GM18499 (cell line): ENCODE measurements at regions not wholly inside any gene's neighbourhood (a gene's known extent, or its start where the extent isn't known, plus 50 kb on each side); places are given as distances from the start of the nearest gene placed in this dataset.
"Not testable (repeated sequence)": the region's sequence is repeated elsewhere in the genome, so short reads cannot be mapped to it uniquely, and the experiment has no call there.

ENCODE experiments used
- ATAC-seq: cut with Tn5 transposase; IDR thresholded peaks from one replicate; pipeline ENCODE4 v1.9.1; 2021; ENCODE audit warnings: moderate number of reproducible peaks; ENCODE audit not compliant: insufficient read depth, unreplicated experiment

DNA sequence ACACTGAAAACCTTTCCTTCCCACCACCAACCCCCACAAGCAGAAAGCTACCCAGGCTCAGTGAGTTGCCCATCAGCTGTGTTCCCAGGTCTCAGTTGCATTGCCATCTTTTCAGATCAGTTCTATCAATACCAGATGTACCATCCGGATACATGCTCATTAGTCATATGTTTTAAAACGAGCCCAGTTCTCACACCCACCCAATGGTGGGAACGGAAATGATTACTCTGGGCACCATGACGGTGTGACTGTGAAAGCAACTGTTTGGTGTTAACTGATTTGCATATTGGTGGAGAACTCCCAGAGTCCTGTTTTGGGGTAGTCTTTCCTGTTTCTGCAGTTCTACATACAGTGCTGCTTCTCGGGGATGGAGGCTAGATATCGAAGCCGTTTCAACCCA, 212.3 kb downstream of the TRIM36 start:
- peak; percentile 80 for ATAC-seq

- peak; percentile 50 for ATAC-seq
These were observed 216.1 kb downstream of the TRIM36 start for GRCh38 chr5:114953565-114953964.

DNA sequence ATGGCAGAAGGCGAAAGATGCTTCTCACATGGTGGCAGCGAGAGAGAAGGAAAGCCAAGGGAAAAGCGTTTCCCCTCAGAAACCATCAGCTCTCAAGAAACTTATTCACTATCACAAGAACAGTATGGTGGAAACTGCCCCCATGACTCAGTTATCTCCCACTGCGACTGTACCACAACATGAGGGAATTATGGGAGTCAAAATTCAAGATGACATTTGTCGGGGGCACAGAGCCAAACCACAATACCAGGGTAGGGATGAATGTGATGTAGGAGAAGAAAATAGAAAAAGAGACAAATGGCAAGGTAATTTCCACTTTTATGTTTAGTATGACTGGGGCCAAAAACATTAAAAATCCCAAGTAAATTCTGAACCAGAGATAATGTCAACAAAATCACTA, 216.8 kb downstream of the TRIM36 start:
- ATAC-seq = no peak

DNA sequence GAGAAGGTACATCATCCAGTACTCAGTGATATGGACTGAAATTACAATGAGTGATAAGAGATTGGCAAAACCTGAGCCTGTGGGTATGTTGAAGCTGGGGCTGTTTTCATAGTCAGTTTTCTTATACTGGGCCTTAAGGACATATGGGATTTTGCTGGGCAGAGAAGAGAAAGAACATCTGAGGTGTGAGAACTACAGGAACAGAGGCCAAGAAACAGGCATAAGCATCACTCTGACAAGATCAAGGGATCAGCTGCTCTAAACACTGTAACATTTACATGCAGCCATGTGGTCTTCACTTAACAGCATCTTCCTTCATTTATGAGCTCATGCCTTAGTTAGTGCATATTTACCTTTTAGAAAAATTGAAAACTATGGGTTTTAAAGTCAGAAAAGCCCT, 220.0 kb downstream of the TRIM36 start:
- no peak for ATAC-seq

GRCh38 chr5:114948986-114949621, 220.6 kb downstream of the TRIM36 start:
- ATAC-seq = no peak

DNA sequence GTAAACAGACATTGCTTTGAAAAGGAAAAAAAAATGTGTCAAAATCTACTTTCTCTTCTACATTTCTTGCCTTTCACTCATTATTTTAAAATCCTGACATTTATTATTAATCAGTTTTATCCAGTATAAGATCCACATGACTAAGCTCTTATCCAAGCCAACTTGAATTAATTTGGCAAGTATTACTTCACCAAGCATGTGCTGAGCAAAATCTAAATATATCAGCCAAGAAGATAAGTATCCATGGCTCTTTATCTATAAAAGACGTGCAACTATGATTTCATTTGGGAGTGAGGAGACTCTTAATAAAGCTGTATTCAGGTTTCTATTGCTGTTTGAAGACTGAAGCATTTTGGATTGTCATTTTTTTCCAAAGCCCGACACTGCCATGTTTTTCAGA, 221.3 kb downstream of the TRIM36 start:
- ATAC-seq = no peak

DNA sequence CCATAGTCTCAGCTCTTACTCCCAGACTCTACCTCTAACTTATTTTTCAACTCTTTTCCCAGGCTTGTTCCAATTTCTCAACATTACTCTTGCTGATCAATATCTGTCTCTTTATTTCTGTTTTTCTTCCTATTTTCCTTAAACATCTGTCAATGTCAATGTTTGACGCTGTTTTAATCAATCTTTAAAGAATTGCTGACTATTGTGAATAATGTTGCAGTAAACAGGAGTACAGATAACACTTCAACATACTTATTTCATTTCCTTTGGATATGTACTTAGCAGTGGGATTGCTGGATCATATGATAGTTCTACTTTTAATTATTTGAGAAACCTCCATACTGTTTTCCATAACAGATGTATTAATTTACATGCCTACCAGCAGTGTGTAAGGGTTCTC, 229.0 kb downstream of the TRIM36 start:
- no peak for ATAC-seq

GRCh38 chr5:114935490-114935889, 234.2 kb downstream of the TRIM36 start:
- ATAC-seq = no peak

DNA sequence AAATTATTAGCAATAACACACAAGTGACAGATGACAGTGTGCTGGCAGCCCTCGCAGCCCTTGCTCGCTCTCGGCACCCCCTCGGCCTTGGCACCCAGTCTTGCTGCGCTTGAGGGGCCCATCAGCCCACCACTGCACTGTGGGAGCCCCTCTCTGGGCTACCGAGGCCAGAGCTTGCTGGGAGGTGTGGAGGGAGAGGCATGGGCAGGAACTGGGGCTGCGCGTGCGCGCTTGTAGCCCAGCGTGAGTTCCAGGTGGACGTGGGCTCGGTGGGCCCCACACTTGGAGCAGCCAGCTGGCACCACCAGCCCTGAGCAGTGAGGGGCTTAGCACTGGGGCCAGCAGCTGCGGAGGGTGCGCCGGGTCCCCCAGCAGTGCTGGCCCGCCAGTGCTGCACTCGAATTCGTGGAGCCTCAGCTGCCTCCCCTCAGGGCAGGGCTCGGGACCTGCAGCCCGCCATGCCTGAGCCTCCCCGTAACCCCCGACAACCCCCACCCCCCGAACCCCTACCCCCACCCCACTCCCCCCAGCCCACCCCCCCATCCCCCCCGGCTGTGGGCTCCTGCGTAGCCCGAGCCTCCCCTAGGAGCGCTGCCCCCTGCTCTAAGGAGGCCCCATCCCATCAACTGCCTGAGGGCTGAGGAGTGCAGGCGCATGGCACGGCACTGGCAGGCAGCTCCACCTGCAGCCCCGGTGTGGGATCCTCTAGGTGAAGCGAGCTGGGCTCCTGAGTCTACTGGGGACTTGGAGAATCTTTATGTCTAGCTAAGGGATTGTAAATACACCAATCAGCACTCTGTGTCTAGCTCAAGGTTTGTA, 240.9 kb downstream of the TRIM36 start:
- ATAC-seq = no peak

DNA sequence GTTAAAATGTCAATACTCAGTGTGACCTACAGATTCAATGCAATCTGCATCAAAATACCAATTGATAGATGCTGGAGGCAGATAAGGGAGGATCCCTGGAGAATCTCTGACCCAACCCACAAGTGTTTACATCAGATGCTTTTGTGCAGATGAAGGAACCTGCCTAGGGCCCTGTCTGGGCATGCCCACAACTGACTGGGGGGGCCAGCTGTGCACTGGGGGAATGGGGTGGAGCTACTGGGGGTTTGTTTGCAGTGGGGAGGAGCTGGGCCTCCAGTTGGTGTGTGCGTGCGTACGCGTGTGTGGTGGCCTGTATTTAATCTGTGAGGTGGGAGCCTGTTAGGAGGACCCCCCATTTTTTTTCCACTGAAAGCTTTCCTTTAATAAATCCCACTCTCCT, 244.9 kb downstream of the TRIM36 start:
- ATAC-seq = no peak

DNA sequence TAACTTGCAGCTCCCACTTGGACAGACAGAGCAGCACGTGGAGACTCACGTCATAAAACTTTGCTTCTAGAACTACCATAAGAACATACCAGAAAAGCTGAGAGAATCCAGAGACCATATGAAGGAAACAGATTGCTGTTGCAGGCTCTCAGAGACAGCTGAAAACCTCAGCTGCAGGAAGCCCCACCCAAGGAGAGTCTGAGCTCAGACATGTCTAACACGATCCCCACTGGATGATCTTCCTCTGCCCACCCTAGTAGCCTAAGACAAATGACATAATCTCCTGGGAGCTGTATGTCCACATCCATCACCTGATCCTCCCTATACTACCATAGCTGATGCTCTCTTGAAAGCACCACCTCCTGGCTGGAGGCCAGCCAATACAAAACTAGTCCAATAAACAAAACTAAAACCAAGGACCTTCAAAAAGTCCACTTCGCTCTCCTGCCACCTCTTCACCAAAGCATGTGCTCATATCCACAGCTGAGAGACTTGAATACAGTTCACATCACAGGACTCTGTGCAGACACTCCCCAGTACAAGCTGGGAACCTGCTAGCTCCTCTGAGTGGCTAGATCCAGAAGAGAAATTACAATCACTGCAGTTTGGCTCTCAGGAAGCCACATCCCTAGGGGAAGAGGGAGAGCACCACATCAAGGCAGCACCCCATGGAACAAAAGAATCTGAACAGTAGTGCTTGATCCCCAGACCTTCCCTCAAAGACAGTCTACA, 257.4 kb downstream of the TRIM36 start:
- ATAC-seq = no peak

- no peak for ATAC-seq
These were observed 259.0 kb downstream of the TRIM36 start for GRCh38 chr5:114910727-114911126.

- no peak for ATAC-seq
These were observed 260.3 kb downstream of the TRIM36 start for GRCh38 chr5:114909424-114909823.

GRCh38 chr5:114903767-114904166, 265.9 kb downstream of the TRIM36 start:
- ATAC-seq = no peak

- ATAC-seq = no peak
These were observed 271.1 kb downstream of the TRIM36 start for GRCh38 chr5:114898602-114899001.

- no peak for ATAC-seq
These were observed 286.0 kb downstream of the TRIM36 start for GRCh38 chr5:114883675-114884074.

DNA sequence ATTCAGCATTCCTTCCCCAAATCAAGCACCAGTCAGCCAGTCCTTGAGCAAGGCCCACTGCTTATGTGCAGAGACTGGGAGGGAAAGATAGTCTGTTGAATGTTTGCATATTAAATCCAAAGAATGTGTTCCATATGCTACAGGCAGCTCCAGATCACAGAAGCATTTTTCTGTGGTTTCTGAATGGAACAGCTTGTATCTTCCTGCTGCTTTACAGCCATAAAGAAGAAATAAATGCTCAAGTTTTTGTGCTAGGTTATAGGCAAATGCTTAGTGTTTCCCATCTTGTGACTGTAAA, 310.3 kb downstream of the TRIM36 start:
- ATAC-seq = no peak

- no peak for ATAC-seq
These were observed 310.9 kb downstream of the TRIM36 start for GRCh38 chr5:114858665-114859437.

DNA sequence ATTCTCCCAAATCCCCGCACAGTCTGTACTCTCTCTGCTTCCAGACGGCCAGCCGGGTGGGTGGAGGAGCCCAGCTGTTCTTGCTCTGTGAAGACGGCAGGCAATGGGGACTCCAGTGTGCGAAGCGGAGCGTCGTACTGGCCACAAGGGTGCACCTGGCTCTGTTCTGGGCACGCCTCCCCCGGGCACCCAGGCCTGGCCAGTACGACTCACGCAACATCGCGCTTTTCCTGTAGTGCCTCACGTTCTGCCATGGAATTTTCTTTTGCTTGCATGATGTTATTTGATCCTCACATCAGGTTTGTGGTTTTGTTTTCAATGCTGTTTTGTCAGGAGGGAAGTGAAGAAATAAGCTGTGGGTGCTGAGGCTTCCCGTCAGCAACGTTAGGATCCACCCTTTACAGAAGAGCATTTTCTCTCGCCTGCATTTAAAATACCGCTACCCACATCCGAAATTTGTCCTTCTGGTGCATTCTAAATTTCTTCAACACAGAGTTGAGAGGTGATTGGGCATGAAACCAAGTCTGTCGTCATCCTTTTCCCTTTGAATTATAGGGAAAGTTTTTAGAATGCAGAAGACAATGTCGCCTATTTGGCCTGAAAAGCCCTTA, 311.7 kb downstream of the TRIM36 start:
- no peak for ATAC-seq

GRCh38 chr5:114844711-114845110, 325.0 kb downstream of the TRIM36 start:
- ATAC-seq = not testable (repeated sequence)
